ES-I3 (cell line): ENCODE measurements at regions not wholly inside any gene's neighbourhood (a gene's known extent, or its start where the extent isn't known, plus 50 kb on each side); places are given as distances from the start of the nearest gene placed in this dataset.
"Not testable (repeated sequence)": the region's sequence is repeated elsewhere in the genome, so short reads cannot be mapped to it uniquely, and the experiment has no call there.

Experiments
- H3K36me3 ChIP-seq: 2 replicates; pipeline ENCODE4 v1.6.1; 2013; ENCODE audit warnings: mild to moderate bottlenecking, low read length, control low read depth, moderate library complexity; ENCODE audit not compliant: insufficient read depth
- H3K4me1 ChIP-seq: 2 replicates; pipeline ENCODE4 v1.6.1; 2013; ENCODE audit warnings: mild to moderate bottlenecking, control low read depth, low read length; ENCODE audit not compliant: insufficient read depth
- H3K9ac ChIP-seq: 2 replicates; pipeline ENCODE4 v1.6.1; 2013; ENCODE audit warnings: low read depth, mild to moderate bottlenecking, low read length, moderate library complexity
- H3K9me3 ChIP-seq: 2 replicates; pipeline ENCODE4 v1.6.1; 2013; ENCODE audit warnings: mild to moderate bottlenecking, low read length, moderate library complexity; ENCODE audit not compliant: control insufficient read depth, insufficient read depth

DNA sequence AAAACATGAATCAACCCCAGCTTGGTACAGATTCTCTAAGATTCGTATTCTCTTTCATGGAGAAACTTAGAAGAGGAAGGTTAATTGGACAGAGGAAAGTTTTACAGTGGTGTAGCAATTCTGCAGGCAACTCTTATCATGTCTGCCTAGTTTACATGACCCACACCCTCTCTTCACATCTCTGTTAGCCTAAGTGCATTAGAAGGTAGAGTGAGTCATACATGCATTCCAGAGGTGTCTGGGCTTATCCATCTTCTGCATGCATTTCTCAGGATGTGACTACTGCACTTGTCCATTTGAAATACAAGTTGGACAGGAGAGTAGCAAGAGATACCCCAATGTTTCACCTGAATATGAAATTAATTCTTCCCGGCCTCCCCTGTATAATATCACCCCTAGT is 578.4 kb upstream of the NCAM2 start:
- Histone ChIP-seq H3K4me1 (no peaks in the 10 kb centered on the region), H3K9me3 (no peaks in the 10 kb centered on the region), H3K9ac (no peak overlapping the region), H3K36me3 (no peaks in the 10 kb centered on the region)

DNA sequence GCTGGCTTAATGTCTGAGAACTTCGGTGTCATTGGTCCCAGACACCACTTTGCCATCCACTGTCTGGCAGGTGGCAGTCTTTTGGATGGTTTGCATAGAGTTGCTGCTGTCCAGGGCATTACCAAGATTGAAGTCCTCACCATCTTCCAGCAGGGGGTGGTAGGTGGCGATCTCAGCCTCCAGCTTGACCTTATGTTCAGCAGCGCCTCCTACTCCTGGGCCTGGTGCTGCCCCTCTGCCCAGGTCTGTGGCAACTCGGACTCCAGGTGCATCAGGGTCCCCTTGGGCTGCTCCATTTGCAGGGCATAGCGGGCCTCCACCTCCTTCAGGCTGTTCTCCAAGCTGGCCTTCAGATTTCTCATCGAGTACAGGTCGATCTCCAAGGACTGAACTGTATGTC is 573.3 kb upstream of the NCAM2 start:
- Histone ChIP-seq H3K4me1 (no peaks in the 10 kb centered on the region), H3K9me3 (no peaks in the 10 kb centered on the region), H3K9ac (no peak overlapping the region), H3K36me3 (no peaks in the 10 kb centered on the region)

DNA sequence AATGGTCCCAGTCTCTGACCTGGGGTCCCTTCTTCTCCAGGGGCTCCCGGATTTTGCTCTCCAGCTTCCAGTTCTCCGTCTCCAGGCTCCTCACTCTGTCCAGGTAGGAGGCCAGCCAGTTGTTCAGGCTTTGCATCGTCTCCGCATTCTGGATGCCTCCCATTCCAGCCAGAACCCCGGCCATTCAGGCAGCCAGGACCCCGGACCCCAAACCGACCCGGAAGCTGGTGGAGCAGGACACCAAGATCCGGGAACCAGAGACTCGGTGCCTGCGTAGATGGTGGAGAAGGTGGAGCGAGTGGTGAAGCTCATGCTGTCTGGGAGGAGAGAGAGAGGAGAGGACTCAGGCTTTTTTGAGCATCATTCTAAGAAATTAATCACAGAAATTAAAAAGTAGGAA is 572.4 kb upstream of the NCAM2 start:
- no peaks in the 10 kb centered on the region for H3K4me1 ChIP-seq
- H3K36me3 ChIP-seq: no peaks in the 10 kb centered on the region
- H3K9ac ChIP-seq: no peak overlapping the region
- H3K9me3 ChIP-seq: no peaks in the 10 kb centered on the region

DNA sequence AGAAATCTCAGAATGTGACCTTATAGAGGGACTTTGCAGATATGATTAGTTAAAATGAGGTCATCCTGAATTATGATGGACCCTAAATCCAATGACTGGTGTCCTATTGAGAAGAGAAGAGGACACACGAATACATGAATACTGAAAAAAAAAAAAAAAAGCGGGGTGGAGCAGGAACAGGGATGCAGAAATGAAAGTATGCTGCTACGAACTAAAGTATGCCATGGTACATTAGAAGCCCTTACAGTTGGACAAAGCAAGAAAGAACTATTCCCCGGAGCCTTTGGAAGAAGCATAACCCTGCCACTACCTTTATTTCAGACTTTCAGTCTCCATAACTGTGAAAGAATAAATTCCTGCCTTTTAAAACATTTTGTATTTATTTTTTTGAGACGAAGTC is 557.9 kb upstream of the NCAM2 start:
- Histone ChIP-seq H3K4me1 (no peaks in the 10 kb centered on the region), H3K36me3 (no peaks in the 10 kb centered on the region), H3K9ac (no peak overlapping the region), H3K9me3 (no peaks in the 10 kb centered on the region)

DNA sequence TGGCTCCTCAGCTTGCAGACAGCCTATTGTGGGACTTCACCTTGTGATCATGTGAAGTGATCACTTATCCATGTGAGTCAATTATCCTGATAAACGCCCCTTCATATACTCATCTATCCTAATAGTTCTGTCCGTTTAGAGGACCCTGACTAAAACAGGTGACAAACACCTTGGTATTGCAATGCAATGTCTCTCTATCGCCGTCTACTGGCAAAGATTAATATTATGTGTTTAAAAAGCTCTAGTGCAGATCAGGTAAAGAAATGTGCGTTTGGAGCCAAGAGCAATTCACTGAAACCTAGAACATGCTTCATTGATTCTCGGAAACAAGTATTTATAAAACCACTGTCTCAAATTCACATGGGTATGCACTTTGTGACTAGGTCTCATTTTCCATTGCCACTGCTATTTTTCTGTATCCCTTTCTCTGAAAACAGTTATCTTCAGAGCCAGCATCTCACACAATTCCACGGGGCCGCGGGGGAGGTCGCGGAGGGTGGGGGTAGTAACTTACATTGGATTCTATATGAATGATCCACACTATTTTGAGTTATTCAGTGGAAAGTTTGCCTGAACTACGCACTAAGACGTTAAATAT is 554.6 kb upstream of the NCAM2 start:
- H3K4me1 ChIP-seq: no peaks in the 10 kb centered on the region
- H3K9me3 ChIP-seq: no peaks in the 10 kb centered on the region
- no peak overlapping the region for H3K9ac ChIP-seq
- no peaks in the 10 kb centered on the region for H3K36me3 ChIP-seq

DNA sequence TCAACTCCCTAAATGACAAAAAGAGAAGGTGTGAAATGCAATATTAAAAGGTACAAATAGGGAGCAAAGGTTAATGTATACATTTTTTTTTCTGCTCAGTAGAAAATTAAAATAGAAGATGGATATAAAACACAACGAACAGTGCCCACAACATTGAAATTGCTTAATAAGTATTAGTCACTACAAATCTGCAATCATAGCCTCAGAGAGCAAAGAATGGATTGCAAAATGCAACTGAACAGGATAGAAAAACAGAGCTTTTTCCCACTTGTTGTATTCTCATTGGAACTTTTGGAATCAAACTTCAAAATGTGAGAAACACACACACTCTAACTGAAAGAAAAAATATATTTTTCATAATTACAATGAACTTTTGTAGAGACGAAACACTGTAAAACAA is 552.2 kb upstream of the NCAM2 start:
- H3K9ac ChIP-seq: no peak overlapping the region
- H3K4me1 ChIP-seq: no peaks in the 10 kb centered on the region
- no peaks in the 10 kb centered on the region for H3K36me3 ChIP-seq
- no peaks in the 10 kb centered on the region for H3K9me3 ChIP-seq

DNA sequence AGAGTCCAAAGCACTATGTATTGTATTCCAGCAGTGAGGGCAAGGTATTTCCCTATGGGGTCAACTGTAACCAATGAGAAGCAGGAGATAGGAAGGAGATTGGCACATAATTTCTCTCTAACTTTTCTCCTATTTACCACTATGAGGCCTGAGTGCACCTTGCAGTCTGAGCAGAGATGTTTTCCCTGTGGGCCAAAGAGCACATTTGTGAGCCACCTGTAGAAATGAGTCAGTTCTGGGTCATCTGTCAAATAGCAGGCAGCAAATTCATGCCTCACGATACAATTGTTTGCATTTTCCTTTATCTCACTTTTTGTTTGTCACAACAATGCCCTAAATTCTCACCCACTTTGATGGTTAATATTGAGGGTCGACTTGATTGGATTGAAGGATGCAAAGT is 547.2 kb upstream of the NCAM2 start:
- H3K9ac ChIP-seq: no peak overlapping the region
- no peaks in the 10 kb centered on the region for H3K36me3 ChIP-seq
- H3K9me3 ChIP-seq: no peaks in the 10 kb centered on the region
- no peaks in the 10 kb centered on the region for H3K4me1 ChIP-seq

DNA sequence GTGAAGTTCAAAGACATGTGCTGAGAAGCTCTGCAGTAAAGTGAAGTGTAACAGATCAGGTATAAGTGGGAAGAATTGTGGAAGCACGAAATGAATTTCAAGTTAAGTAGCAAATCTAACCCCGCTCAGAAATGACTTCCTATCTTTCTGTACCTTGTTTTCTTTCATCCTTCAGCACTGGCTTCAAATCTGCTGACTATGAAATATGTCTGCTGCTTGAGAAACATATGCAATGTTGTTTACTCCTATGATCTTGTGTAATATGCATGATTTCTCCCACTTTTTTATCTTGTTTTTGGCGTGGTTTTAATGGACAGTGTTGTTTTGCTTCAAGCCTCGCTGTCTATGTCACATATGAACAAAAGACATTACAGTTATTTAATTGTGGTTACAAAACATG is 545.3 kb upstream of the NCAM2 start:
- H3K9me3 ChIP-seq: no peaks in the 10 kb centered on the region
- no peaks in the 10 kb centered on the region for H3K36me3 ChIP-seq
- no peak overlapping the region for H3K9ac ChIP-seq
- H3K4me1 ChIP-seq: no peaks in the 10 kb centered on the region

DNA sequence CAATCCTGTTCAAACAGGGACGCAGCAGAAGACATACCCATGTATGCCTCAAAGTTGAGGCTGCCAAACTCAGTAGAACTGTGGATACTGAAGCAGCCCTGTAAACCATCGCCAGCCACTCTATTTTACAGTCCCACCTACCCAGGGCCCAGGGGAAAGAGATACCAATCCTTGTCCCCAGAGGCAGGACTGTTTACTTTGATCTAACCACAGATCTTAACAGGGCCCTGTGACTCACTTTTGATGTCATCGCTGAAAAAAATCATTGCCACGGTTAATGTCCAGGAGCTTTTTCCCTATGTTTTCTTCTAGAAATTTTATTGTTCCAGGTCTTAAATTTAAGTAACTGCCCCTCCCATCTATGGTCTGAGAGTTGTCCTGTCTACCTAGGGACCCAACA is 538.4 kb upstream of the NCAM2 start:
- H3K4me1 ChIP-seq: no peaks in the 10 kb centered on the region
- H3K36me3 ChIP-seq: no peaks in the 10 kb centered on the region
- H3K9me3 ChIP-seq: no peaks in the 10 kb centered on the region
- no peak overlapping the region for H3K9ac ChIP-seq

DNA sequence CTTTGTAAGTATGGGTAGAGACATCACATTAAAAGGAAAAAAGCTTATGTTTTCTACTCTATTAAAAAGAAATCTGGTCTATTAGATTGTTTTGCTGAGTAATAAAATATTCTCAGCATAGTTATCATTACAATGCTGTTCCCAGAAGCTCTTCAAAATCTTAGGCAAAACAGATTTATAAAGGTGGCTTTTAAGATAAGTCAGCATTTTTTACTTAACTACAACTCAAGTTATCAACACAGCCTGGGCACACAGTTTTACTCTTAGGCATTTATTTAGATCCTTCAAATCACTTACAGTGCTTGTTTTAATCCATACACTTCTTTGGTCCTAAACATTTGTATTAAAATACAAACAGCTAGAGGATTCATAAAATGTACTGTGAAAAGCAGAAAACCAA is 534.8 kb upstream of the NCAM2 start:
- Histone ChIP-seq H3K4me1 (no peaks in the 10 kb centered on the region), H3K9me3 (no peaks in the 10 kb centered on the region), H3K9ac (no peak overlapping the region), H3K36me3 (no peaks in the 10 kb centered on the region)

DNA sequence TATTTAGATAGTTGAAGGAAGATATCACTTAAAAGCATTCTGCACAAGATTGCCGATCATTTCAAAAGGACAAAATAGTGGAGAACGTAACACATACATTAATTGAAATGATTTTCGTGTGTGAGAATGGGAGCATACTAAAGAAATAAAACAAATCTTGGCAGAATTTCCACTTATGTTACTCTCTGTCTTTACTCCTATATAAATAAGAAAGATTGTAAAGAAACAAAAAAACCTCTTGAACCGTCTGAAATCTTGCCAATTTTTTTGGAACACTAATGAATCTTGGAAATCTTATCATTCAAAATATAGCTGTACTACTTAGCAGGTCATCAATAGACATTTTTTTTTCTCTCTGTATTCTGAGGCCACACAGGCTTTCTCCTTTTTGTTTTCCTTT is 528.8 kb upstream of the NCAM2 start:
- Histone ChIP-seq H3K4me1 (no peaks in the 10 kb centered on the region), H3K9me3 (no peaks in the 10 kb centered on the region), H3K36me3 (no peaks in the 10 kb centered on the region), H3K9ac (no peak overlapping the region)

DNA sequence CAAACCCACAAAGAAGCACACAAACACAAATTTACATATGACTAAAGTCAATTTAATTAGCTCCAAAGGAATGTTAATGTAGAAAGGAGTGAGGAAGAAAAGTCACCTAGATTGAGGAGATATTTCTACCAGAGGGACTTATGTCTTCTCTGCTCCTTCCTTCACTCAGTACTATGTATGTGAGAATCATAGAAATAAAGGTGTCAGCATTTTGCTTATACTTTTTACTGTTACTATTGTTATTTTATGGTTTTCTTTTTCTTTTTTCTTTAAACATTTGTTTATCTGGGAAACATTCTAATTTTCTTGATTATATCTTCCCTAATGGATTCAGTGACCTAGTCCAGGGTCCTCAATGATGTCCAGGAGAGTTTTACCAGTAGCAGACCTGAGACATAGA is 511.9 kb upstream of the NCAM2 start:
- H3K9me3 ChIP-seq: no peaks in the 10 kb centered on the region

DNA sequence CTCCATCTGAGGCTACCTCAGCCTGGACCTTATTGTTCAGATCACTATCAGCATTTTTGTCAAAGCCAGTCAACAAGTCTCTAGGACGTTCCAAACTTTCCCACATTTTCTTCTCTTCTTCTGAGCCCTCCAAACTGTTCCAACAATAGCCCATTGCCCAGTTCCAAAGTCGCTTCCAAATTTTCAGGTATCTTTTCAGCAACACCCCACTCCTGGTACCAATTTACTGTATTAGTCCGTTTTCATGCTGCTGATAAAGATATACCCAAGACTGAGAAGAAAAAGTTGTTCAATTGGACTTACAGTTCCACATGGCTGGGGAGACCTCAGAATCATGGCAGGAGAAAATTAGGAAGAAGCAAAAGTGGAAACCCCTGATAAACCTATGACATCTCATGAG is 495.3 kb upstream of the NCAM2 start:
- H3K4me1 ChIP-seq, H3K36me3 ChIP-seq, H3K9ac ChIP-seq, H3K9me3 ChIP-seq: not testable (repeated sequence)

More for the DNA sequence above, 511.9 kb upstream of the NCAM2 start:
- Histone ChIP-seq H3K4me1 (no peaks in the 10 kb centered on the region), H3K36me3 (no peaks in the 10 kb centered on the region), H3K9ac (no peak overlapping the region)

DNA sequence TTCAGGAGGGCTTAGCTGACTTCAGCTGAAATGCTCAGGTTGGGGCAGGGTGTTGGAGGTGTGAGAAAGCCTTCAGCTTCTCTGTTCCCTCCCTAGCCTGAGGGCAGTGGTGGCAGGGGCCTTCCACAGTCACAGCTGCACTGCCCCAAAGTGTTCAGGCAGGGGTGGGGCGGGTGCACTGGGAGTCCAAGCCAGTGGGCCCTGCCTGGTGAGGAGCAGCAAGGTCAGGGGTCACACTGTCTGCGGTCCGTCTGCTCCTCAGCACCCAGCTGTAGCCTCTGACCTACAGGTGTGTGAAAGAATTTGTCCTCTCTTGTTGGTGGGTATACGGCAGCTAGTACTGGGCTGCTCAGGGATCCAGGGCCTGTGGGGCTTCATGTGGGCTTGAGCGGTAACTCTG is 490.4 kb upstream of the NCAM2 start:
- H3K9me3 ChIP-seq: peaks cover 13% of the 10 kb centered on the region
- no peaks in the 10 kb centered on the region for H3K4me1 ChIP-seq
- H3K36me3 ChIP-seq: no peaks in the 10 kb centered on the region
- no peak overlapping the region for H3K9ac ChIP-seq

DNA sequence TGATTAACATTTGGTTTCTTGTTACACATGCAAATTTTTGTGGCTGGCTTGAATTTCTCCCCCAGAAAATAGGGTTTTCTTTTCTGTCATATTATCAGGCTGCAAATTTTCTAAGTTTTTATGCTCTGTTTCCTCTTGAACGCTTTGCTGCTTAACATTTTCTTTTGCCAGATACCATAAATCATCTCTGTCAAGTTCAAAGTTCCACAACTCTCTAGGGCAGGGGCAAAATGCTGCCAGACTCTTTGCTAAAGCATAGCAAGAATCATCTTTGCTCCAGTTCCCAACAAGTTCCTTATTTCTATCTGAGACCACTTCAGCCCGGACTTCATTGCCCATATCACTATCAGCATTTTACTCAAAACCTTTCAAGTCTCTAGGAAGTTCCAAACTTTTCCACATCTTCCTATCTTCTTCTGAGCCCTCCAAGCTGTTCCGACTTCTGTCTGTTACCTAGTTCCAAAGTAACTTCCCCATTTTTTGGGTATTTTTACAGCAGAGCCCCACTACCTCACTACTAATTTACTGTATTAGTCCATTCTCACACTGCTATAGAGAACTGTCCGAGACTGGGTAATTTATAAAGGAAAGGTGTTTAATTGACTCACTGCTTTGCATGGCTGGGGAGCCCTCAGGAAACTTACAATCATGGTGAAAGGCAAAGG is 486.9 kb upstream of the NCAM2 start:
- no peaks in the 10 kb centered on the region for H3K36me3 ChIP-seq
- H3K9me3 ChIP-seq: peaks cover 12% of the 10 kb centered on the region
- no peak overlapping the region for H3K9ac ChIP-seq
- H3K4me1 ChIP-seq: no peaks in the 10 kb centered on the region
